ENCODE measurements at regions not wholly inside any gene's neighbourhood (a gene's known extent, or its start where the extent isn't known, plus 50 kb on each side); places are given as distances from the start of the nearest gene placed in this dataset.

GRCh38 chr5:143696921-143697320 is 115.0 kb upstream of the HMHB1 start:
- BruUV-seq (replicated peaks), result no TSS peak
- Histone ChIP-seq H3K27me3 (ENCODE audit: control insufficient read depth, insufficient read depth, low read length) (no peaks in the 10 kb centered on the region), H3K4me1 (ENCODE audit: control insufficient read depth, insufficient read depth, low read length) (no peaks in the 10 kb centered on the region), H3K27ac (ENCODE audit: low read length) (no peak overlapping the region), H3K36me3 (ENCODE audit: control insufficient read depth, insufficient read depth, low read length) (no peaks in the 10 kb centered on the region), H3K9me3 (ENCODE audit: control insufficient read depth, insufficient read depth, low read depth, low read length) (no peaks in the 10 kb centered on the region), H3K4me3 (ENCODE audit: low read depth in 2 of 2, low read length in 2 of 2) (no peak overlapping the region)
- TF ChIP-seq POLR2AphosphoS5 (IDR thresholded peaks at IDR 0.05; ENCODE audit: low read depth, low read length) (no peak), REST (IDR thresholded peaks at IDR 0.05; ENCODE audit: insufficient read depth in 1 of 2, low read depth in 2 of 2, low read length in 1 of 2) (no peak), CTCF (IDR thresholded peaks at IDR 0.05) (no peak), TCF7L2 (IDR thresholded peaks at IDR 0.05; ENCODE audit: low read depth, low read length) (no peak), SIN3A (IDR thresholded peaks at IDR 0.05; ENCODE audit: borderline replicate concordance, insufficient read depth, low read depth, low read length) (no peak)
- intact Hi-C loops (cut with micrococcal nuclease; ENCODE audit: unreplicated experiment) (no loop called here), in situ Hi-C loops (cut with HindIII; ENCODE audit: low pct_unique_long_range_greater_than_20kb, low sequenced_read_pairs) (no loop called here)
- ATAC-seq (no peak), DNase-seq (ENCODE audit: low read depth, low spot score) (no peak)
- ChIA-PET CTCF (no interaction called here), POLR2A (no interaction called here)

GRCh38 chr5:143695941-143696340 is 116.0 kb upstream of the HMHB1 start:
- CTCF ChIA-PET, result interaction anchor here (0.7 kb wide), 1 partner anchor 54 kb away, joined by 3 read pairs; no protein-coding TSS in a partner anchor
- no TSS peak for BruUV-seq (replicated peaks)
- Histone ChIP-seq H3K36me3 (ENCODE audit: control insufficient read depth, insufficient read depth, low read length) (no peaks in the 10 kb centered on the region), H3K9me3 (ENCODE audit: control insufficient read depth, insufficient read depth, low read depth, low read length) (no peaks in the 10 kb centered on the region), H3K4me1 (ENCODE audit: control insufficient read depth, insufficient read depth, low read length) (no peaks in the 10 kb centered on the region), H3K27me3 (ENCODE audit: control insufficient read depth, insufficient read depth, low read length) (no peaks in the 10 kb centered on the region), H3K27ac (ENCODE audit: low read length) (no peak overlapping the region), H3K4me3 (ENCODE audit: low read depth in 2 of 2, low read length in 2 of 2) (no peak overlapping the region)
- POLR2A ChIA-PET, result no interaction called here
- ATAC-seq (no peak), DNase-seq (ENCODE audit: low read depth, low spot score) (no peak)
- TF ChIP-seq TCF7L2 (IDR thresholded peaks at IDR 0.05; ENCODE audit: low read depth, low read length) (no peak), REST (IDR thresholded peaks at IDR 0.05; ENCODE audit: insufficient read depth in 1 of 2, low read depth in 2 of 2, low read length in 1 of 2) (no peak), SIN3A (IDR thresholded peaks at IDR 0.05; ENCODE audit: borderline replicate concordance, insufficient read depth, low read depth, low read length) (no peak), POLR2AphosphoS5 (IDR thresholded peaks at IDR 0.05; ENCODE audit: low read depth, low read length) (no peak), CTCF (IDR thresholded peaks at IDR 0.05) (no peak)
- intact Hi-C loops (cut with micrococcal nuclease; ENCODE audit: unreplicated experiment) (no loop called here), in situ Hi-C loops (cut with HindIII; ENCODE audit: low pct_unique_long_range_greater_than_20kb, low sequenced_read_pairs) (no loop called here)
